ENCODE measurements at regions not wholly inside any gene's neighbourhood (a gene's known extent, or its start where the extent isn't known, plus 50 kb on each side); places are given as distances from the start of the nearest gene placed in this dataset.
"Not testable (repeated sequence)": the region's sequence is repeated elsewhere in the genome, so short reads cannot be mapped to it uniquely, and the experiment has no call there.

- H3K27ac ChIP-seq (replicated peaks in 1 of 4) = no peak overlapping the region
- H3K4me3 ChIP-seq = no peak overlapping the region
- 91% methylated on average over 4 of the region's 4 CpGs for WGBS
- H3K9me3 ChIP-seq = no peaks in the 10 kb centered on the region
- H3K4me1 ChIP-seq = peaks cover 0 to 5% (median 2%) of the 10 kb centered on the region in 4 donors
- no peak for DNase-seq (ENCODE audit: extremely low spot score)
- H3K27me3 ChIP-seq = no peaks in the 10 kb centered on the region
- intact Hi-C loops (cut with DNase I) = no loop called here
- no peak for TF ChIP-seq POLR2A (IDR thresholded peaks at IDR 0.05; ENCODE audit: low read depth)
- H3K36me3 ChIP-seq = no peaks in the 10 kb centered on the region
Measured at GRCh38 chr5:125673359-125673950, 749.8 kb upstream of the GRAMD2B start.

DNA sequence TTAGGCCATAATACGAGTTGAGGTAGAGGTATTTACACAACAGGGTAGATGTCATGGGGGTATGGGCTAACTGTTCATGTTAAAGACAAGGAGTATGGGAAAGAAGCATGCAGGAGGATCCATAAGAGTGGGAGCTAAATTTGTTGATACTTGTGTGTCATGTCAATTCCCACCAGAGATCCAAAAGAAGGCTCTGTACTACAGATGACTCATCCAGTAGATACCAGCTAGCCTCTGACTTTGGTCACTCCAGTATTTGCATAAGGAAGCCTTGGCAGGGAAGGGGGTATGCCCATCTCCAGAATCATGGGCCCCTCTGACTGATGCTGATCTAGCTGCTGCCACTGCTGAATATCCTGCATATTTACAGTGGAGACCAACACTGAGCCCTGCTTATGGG is 743.7 kb upstream of the GRAMD2B start:
- TF ChIP-seq, protein P1, sequence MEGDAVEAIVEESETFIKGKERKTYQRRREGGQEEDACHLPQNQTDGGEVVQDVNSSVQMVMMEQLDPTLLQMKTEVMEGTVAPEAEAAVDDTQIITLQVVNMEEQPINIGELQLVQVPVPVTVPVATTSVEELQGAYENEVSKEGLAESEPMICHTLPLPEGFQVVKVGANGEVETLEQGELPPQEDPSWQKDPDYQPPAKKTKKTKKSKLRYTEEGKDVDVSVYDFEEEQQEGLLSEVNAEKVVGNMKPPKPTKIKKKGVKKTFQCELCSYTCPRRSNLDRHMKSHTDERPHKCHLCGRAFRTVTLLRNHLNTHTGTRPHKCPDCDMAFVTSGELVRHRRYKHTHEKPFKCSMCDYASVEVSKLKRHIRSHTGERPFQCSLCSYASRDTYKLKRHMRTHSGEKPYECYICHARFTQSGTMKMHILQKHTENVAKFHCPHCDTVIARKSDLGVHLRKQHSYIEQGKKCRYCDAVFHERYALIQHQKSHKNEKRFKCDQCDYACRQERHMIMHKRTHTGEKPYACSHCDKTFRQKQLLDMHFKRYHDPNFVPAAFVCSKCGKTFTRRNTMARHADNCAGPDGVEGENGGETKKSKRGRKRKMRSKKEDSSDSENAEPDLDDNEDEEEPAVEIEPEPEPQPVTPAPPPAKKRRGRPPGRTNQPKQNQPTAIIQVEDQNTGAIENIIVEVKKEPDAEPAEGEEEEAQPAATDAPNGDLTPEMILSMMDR (IDR thresholded peaks at IDR 0.05) = no peak
- H3K27me3 ChIP-seq = no peaks in the 10 kb centered on the region
- H3K4me3 ChIP-seq = no peak overlapping the region
- WGBS = 90% methylated on average over 1 of the region's 1 CpG
- H3K36me3 ChIP-seq = no peaks in the 10 kb centered on the region
- no peaks in the 10 kb centered on the region for H3K9me3 ChIP-seq
- peaks cover 0 to 7% (median 0%) of the 10 kb centered on the region in 4 donors for H3K4me1 ChIP-seq
- intact Hi-C loops (cut with DNase I) = no loop called here
- no peak for DNase-seq (ENCODE audit: extremely low spot score)
- no peak overlapping the region for H3K27ac ChIP-seq (replicated peaks in 1 of 4)

DNA sequence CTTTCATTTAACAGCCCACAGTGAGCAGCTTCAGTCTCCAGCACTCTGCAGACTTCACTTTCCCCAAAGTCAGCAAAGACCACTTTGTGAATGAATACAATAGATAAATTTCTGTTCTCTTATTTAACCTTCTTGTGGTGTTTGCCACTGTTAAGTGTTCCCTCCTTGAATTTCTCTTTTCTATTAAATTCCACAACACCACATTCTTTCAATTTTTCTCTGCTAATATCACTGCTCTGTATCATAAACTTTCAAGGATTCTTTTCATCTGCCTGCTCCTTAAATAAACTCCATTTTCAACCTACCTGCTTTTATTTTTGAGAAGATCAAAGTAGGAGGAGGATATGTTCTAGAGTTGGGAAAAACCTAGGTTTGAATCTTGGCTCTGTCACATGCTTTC is 739.5 kb upstream of the GRAMD2B start:
- intact Hi-C loops (cut with DNase I) = no loop called here
- Histone ChIP-seq H3K4me1 (peaks cover 0 to 7% (median 0%) of the 10 kb centered on the region in 4 donors), H3K27ac (replicated peaks in 1 of 4) (no peak overlapping the region), H3K9me3 (no peaks in the 10 kb centered on the region), H3K4me3 (no peak overlapping the region), H3K27me3 (no peaks in the 10 kb centered on the region), H3K36me3 (no peaks in the 10 kb centered on the region)
- no peak for DNase-seq (ENCODE audit: extremely low spot score)
- TF ChIP-seq, protein P1 (IDR thresholded peaks at IDR 0.05) = no peak
- TF ChIP-seq POLR2A (IDR thresholded peaks at IDR 0.05; ENCODE audit: low read depth) (no peak), POLR2AphosphoS5 (IDR thresholded peaks at IDR 0.05) (no peak), EP300 (IDR thresholded peaks at IDR 0.05) (no peak)

- intact Hi-C loops (cut with DNase I) = no loop called here
- no peak for TF ChIP-seq POLR2AphosphoS5 (IDR thresholded peaks at IDR 0.05)
- TF ChIP-seq, protein P1 (IDR thresholded peaks at IDR 0.05) = no peak
- TF ChIP-seq EP300 (IDR thresholded peaks at IDR 0.05) = no peak
- TF ChIP-seq POLR2A (IDR thresholded peaks at IDR 0.05; ENCODE audit: low read depth) = no peak
- no peaks in the 10 kb centered on the region for H3K9me3 ChIP-seq
Measured at GRCh38 chr5:125685771-125686170, 737.4 kb upstream of the GRAMD2B start.

DNA sequence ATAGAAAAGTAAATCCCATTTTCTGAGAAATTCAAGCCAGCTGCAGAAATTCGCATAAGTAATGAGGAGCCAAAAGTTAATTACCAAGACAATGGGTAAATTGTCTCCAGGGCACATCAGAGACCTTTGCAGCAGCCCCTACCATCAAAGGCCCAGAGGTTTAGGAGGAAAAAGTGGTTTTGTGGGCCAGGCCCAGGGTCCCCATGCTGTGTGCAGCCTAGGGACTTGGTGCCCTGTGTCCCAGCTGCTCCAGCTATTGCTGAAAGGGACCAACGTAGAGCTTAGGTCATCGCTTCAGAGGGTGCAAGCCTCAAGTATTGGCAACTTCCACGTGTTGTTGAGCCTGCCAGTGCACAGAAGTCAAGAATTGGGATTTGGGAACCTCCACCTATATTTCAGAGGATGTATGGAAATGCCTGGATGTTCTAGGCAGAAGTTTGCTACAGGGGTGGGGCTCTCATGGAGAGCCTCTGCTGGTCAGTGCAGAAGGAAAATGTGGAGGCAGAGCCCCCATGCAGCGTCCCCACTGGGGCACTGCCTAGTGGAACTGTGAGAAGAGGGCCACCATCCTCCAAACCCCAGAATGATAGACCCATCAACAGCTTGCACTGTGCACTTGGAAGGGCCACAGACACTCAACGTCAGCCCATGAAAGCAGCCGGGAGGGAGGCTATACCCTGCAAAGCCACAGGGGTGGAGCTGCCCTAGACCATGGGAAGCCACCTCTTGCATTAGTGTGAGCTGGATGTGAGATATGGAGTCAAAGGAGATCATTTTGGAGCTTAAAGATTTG is 731.3 kb upstream of the GRAMD2B start:
- H3K27me3 ChIP-seq; H3K27ac ChIP-seq (replicated peaks in 1 of 4); H3K36me3 ChIP-seq; H3K4me3 ChIP-seq; H3K4me1 ChIP-seq; H3K9me3 ChIP-seq; DNase-seq (ENCODE audit: extremely low spot score); intact Hi-C loops (cut with DNase I): not testable (repeated sequence)
- 87% methylated on average over 7 of the region's 7 CpGs for WGBS

More at GRCh38 chr5:125685771-125686170, 737.4 kb upstream of the GRAMD2B start:
- no peak overlapping the region for H3K27ac ChIP-seq (replicated peaks in 1 of 4)
- no peak for DNase-seq (ENCODE audit: extremely low spot score)
- H3K4me1 ChIP-seq = peaks cover 0 to 7% (median 0%) of the 10 kb centered on the region in 4 donors
- H3K4me3 ChIP-seq = no peak overlapping the region
- H3K27me3 ChIP-seq = no peaks in the 10 kb centered on the region
- no peaks in the 10 kb centered on the region for H3K36me3 ChIP-seq

Measured in esophagus muscularis mucosa (tissue), 4 donors.